Kidney epithelial cell (primary cell): ENCODE measurements at regions not wholly inside any gene's neighbourhood (a gene's known extent, or its start where the extent isn't known, plus 50 kb on each side); places are given as distances from the start of the nearest gene placed in this dataset.

Experiments
- DNase-seq: peaks from one replicate; pipeline ENCODE4 v3.0.0-alpha.2; 2010; ENCODE audit warnings: low read depth
- H3K27me3 ChIP-seq: 2 replicates; pipeline ENCODE4 v1.6.0; 2011; ENCODE audit warnings: low read length; ENCODE audit not compliant: control insufficient read depth, insufficient read depth
- H3K36me3 ChIP-seq: 2 replicates; pipeline ENCODE4 v1.5.1; 2011; ENCODE audit warnings: low read length; ENCODE audit not compliant: control insufficient read depth, insufficient read depth
- H3K4me3 ChIP-seq: 2 replicates; pipeline ENCODE4 v1.5.1; 2011; ENCODE audit warnings: low read depth, mild to moderate bottlenecking, control low read depth, low read length
- CTCF ChIP-seq: IDR thresholded peaks from 2 replicates; pipeline ENCODE4 v1.5.1; 2011; ENCODE audit warnings: mild to moderate bottlenecking, moderate library complexity, low read length, control low read depth, inconsistent platforms; ENCODE audit not compliant: insufficient read depth, poor library complexity, severe bottlenecking

DNA sequence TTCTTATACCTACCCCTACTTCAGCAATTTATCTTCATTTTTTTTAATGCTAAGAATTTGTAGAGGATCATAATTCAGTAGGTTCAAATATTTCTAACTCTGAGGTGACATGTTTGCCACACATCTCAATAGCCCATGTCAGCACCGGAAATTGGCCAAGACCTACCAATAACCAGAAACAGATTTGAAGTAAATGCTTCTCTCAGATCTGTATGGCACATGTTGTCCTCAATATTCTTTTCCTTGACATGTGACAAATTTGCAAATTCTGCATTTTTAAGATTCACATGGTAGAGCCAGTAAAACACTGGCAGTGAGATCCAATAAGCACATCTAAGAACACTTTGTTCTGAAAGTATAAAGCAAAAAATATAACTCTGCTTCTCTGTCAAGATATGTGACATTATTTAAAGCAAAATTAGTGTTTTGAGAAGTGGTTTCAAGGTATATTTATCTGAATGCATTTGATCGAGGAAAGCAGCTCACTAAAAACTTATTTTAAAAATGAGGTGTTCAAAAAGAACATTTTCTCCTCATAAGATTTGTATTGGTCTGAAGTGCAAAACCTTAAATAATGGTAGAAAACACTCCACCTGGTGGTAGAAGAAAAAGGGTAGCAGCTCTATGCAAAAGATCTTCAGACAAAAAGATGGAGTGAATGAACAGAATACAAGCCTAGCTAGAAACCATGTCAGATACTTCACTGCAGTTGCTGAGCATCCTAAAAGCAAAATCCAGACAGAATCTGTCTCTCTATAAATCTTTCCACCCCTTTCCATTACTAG is 513.8 kb upstream of the FAM241A start:
- DNase-seq = no peak
- Histone ChIP-seq H3K4me3 (no peak overlapping the region), H3K36me3 (no peaks in the 10 kb centered on the region), H3K27me3 (no peaks in the 10 kb centered on the region)
- peak; percentile 62 for TF ChIP-seq CTCF

- no peak for TF ChIP-seq CTCF
- DNase-seq = no peak
- no peak overlapping the region for H3K4me3 ChIP-seq
Observed at GRCh38 chr4:111632641-111633151, 512.6 kb upstream of the FAM241A start.

GRCh38 chr4:111633663-111634266 is 511.5 kb upstream of the FAM241A start:
- TF ChIP-seq CTCF = no peak
- H3K36me3 ChIP-seq = no peaks in the 10 kb centered on the region
- H3K27me3 ChIP-seq = no peaks in the 10 kb centered on the region
- H3K4me3 ChIP-seq = no peak overlapping the region
- no peak for DNase-seq

More at GRCh38 chr4:111632641-111633151, 512.6 kb upstream of the FAM241A start:
- Histone ChIP-seq H3K27me3 (no peaks in the 10 kb centered on the region), H3K36me3 (no peaks in the 10 kb centered on the region)

- Histone ChIP-seq H3K36me3 (no peaks in the 10 kb centered on the region), H3K27me3 (no peaks in the 10 kb centered on the region), H3K4me3 (no peak overlapping the region)
- TF ChIP-seq CTCF = no peak
- DNase-seq = no peak
Observed at GRCh38 chr4:111635646-111636045, 509.6 kb upstream of the FAM241A start.

GRCh38 chr4:111636961-111637585 is 508.2 kb upstream of the FAM241A start:
- DNase-seq = no peak
- Histone ChIP-seq H3K36me3 (no peaks in the 10 kb centered on the region), H3K27me3 (no peaks in the 10 kb centered on the region), H3K4me3 (no peak overlapping the region)
- no peak for TF ChIP-seq CTCF
